ENCODE measurements at regions not wholly inside any gene's neighbourhood (a gene's known extent, or its start where the extent isn't known, plus 50 kb on each side); places are given as distances from the start of the nearest gene placed in this dataset.

GRCh38 chr19:31979362-31979761, 366.0 kb upstream of the ZNF507 start:
- TF ChIP-seq CTCF (IDR thresholded peaks at IDR 0.05) (no peak), POLR2A (IDR thresholded peaks at IDR 0.05) (no peak), POLR2AphosphoS5 (IDR thresholded peaks at IDR 0.05; ENCODE audit: insufficient read depth in 1 of 2, low read depth in 1 of 2) (no peak)
